NB4 (cell line): ENCODE measurements at regions not wholly inside any gene's neighbourhood (a gene's known extent, or its start where the extent isn't known, plus 50 kb on each side); places are given as distances from the start of the nearest gene placed in this dataset.

Experiments used
- DNase-seq: peaks from one replicate; pipeline ENCODE4 v3.0.0; 2010; ENCODE audit warnings: low read depth
- H3K4me3 ChIP-seq: one replicate; pipeline ENCODE4 v1.5.1; 2011; ENCODE audit warnings: mild to moderate bottlenecking, low read depth, low read length, moderate library complexity
- MYC ChIP-seq: IDR thresholded peaks from 2 replicates; pipeline ENCODE4 v1.6.1; 2011; ENCODE audit warnings: low read depth, low read length
- POLR2A ChIP-seq: IDR thresholded peaks from 2 replicates; pipeline ENCODE4 v1.6.1; 2011; ENCODE audit warnings: mild to moderate bottlenecking; ENCODE audit not compliant: insufficient read length; ENCODE audit errors: extremely low read depth
- TF ChIP-seq, protein P1 (sequence below): IDR thresholded peaks from one replicate; pipeline ENCODE4 v1.5.1; 2012; ENCODE audit warnings: low read depth, low read length
- TF ChIP-seq, protein P2 (sequence below): IDR thresholded peaks from 2 replicates; pipeline ENCODE4 v1.6.1; 2011; ENCODE audit warnings: low read depth, low read length

DNA sequence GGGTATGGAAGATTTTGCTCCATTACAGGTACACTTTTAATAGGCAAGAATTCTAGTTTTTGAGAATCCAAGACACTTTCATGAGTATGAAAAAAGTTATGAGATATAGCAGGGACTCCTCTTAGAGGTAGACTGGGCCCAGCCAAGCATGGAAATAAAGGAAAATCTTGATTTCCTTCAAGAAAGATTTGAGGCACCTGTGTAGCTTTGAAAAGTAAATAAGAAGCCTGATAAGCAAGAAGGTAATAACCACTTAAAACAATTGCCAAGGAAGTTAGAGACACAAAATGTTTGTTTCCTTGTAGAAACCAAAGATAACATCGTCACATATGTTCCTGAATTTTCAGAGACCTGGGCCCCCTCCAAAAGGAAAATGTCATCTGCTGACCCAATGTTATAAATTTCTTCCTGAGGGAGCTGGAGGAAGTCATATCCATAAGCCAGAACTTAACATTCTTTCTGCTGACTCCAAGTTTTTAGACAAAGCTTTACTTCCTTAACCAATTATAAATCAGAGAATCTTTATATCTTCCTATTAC lies 314.5 kb upstream of the ANO3 start:
- no peak for DNase-seq
- TF ChIP-seq, protein P1, sequence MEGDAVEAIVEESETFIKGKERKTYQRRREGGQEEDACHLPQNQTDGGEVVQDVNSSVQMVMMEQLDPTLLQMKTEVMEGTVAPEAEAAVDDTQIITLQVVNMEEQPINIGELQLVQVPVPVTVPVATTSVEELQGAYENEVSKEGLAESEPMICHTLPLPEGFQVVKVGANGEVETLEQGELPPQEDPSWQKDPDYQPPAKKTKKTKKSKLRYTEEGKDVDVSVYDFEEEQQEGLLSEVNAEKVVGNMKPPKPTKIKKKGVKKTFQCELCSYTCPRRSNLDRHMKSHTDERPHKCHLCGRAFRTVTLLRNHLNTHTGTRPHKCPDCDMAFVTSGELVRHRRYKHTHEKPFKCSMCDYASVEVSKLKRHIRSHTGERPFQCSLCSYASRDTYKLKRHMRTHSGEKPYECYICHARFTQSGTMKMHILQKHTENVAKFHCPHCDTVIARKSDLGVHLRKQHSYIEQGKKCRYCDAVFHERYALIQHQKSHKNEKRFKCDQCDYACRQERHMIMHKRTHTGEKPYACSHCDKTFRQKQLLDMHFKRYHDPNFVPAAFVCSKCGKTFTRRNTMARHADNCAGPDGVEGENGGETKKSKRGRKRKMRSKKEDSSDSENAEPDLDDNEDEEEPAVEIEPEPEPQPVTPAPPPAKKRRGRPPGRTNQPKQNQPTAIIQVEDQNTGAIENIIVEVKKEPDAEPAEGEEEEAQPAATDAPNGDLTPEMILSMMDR, result no peak
- H3K4me3 ChIP-seq, result no peak overlapping the region

DNA sequence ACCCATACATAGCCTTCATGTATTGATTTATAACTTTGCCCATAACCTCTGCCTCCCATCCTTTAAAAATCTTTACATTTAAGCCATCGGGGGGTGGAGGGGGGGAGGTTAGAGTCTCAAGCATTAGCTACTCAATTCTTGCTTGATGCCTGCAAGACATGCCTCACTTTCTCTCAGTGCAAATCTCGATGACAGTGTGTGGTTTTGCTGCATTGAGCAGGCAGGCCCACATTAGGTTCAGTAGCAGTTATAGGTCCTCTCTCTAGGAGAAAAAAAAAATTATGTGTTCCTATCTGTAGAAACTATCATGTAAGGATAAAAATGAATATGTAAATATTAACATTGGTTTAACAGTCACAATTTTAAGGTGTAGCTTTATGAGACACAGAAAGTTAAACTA lies 314.0 kb upstream of the ANO3 start:
- H3K4me3 ChIP-seq, result no peak overlapping the region
- TF ChIP-seq, protein P1, result no peak
- TF ChIP-seq, protein P2, sequence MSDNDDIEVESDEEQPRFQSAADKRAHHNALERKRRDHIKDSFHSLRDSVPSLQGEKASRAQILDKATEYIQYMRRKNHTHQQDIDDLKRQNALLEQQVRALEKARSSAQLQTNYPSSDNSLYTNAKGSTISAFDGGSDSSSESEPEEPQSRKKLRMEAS, result no peak
- TF ChIP-seq POLR2A, result no peak
- TF ChIP-seq MYC, result no peak
- no peak for DNase-seq

DNA sequence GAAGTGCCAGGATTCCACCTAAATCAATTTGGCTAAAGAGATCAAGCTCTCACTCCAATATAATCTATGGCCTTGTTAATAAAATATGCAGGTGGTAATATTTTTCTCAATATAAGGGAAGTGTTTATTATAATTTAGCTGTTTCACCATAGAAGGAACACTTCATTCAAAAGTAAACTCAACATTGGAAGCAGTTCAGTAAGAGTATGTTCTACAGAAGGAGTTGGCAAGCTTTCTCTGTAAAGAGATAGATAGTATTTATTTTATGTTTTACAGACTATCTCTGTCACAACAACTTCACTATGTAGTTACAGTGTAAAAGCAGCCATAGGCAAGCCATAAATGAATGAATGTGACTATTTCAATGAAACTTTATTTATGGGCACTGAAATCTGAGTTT lies 313.6 kb upstream of the ANO3 start:
- DNase-seq, result no peak
- TF ChIP-seq, protein P1, result no peak
- TF ChIP-seq, protein P2, result no peak
- TF ChIP-seq POLR2A (no peak), MYC (no peak)
- H3K4me3 ChIP-seq, result no peak overlapping the region

DNA sequence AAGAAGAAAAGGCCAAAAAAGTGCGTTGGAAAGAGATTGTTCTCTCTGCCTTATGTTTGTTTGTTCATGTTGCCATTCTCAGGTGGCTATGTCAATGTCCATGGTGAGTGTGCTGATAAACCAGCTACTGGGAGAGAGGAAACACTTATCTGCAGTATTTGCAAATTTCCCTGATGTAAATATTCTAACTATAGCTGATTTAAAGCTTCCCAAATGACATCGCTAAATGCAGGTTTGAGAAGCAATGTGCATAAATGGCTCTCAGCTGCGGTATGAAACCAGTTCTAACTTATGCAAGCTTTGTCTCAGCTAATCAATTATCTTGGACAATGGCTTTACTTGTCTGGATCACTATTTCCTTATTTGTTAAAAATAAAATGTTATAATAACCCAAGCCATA lies 312.5 kb upstream of the ANO3 start:
- H3K4me3 ChIP-seq, result no peak overlapping the region
- TF ChIP-seq, protein P2, result no peak
- TF ChIP-seq, protein P1, result no peak
- no peak for TF ChIP-seq POLR2A
- no peak for TF ChIP-seq MYC

DNA sequence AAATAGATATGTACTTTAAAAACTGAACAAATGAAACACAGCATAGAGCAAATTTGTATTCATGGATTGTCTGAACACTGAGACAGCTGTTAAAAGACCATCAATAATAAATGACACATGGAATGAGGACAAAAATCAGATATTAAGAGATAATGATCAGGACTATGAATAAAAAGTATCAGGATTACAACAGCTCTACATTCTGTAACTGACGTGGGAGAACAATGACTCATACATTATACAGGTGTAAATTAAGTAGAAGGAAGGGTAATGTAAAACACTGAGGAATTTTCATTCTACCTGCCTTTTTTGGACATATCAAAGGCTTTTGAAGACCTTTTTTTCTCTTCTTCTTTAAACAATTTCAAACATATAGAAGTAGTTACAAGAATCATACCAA lies 310.9 kb upstream of the ANO3 start:
- DNase-seq, result no peak
- H3K4me3 ChIP-seq, result no peak overlapping the region
- TF ChIP-seq, protein P1, result no peak
- TF ChIP-seq, protein P2, result no peak
- TF ChIP-seq MYC (no peak), POLR2A (no peak)

More for the DNA sequence above, 312.5 kb upstream of the ANO3 start:
- no peak for DNase-seq

DNA sequence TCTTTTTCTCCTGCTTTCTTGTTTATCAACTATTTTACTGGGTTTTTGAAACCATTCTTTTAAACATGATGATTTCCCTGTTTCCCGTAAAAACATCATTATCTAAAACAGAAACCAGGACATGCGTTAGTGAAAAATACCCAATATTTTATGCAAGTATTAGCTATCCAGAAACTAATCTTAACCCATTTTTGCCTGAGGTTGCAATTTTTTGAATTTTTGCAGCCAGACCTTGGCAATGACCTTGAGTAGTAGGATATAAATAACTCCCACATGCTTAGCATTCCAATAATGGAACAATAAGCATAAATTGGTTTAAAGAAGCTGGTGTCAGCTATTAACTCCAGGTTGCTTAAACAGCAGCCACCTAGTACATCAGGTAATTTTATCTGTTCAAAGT lies 308.9 kb upstream of the ANO3 start:
- TF ChIP-seq, protein P1, result no peak
- TF ChIP-seq, protein P2, result no peak
- TF ChIP-seq POLR2A, result no peak
- TF ChIP-seq MYC, result no peak
- DNase-seq, result no peak
- no peak overlapping the region for H3K4me3 ChIP-seq
